Mesendoderm (in vitro differentiated cells): ENCODE measurements at regions not wholly inside any gene's neighbourhood (a gene's known extent, or its start where the extent isn't known, plus 50 kb on each side); places are given as distances from the start of the nearest gene placed in this dataset.

ENCODE experiments used
- DNase-seq: peaks from one replicate; pipeline ENCODE4 v3.0.0; 2013
- H2AK5ac ChIP-seq: 2 replicates; pipeline ENCODE4 v1.6.1; 2013; ENCODE audit warnings: low read length, inconsistent platforms
- H2BK120ac ChIP-seq: 2 replicates; pipeline ENCODE4 v1.6.1; 2013; ENCODE audit warnings: low read depth, mild to moderate bottlenecking, low read length, moderate library complexity, mixed read lengths
- H2BK15ac ChIP-seq: replicated peaks from 2 replicates; pipeline ENCODE4 v1.6.1; 2013; ENCODE audit warnings: low read depth, mild to moderate bottlenecking, moderate library complexity
- H2BK5ac ChIP-seq: 2 replicates; pipeline ENCODE4 v1.6.1; 2013; ENCODE audit warnings: low read length, inconsistent platforms
- H3K18ac ChIP-seq: 2 replicates; pipeline ENCODE4 v1.6.1; 2013; ENCODE audit warnings: mild to moderate bottlenecking, low read length, mixed read lengths
- H3K23ac ChIP-seq: one replicate; pipeline ENCODE4 v1.6.1; 2013; ENCODE audit warnings: low read length
- H3K27ac ChIP-seq: 2 replicates; pipeline ENCODE4 v1.5.1; 2013; ENCODE audit warnings: low read depth, mild to moderate bottlenecking, inconsistent platforms, low read length, moderate library complexity
- H3K27me3 ChIP-seq: 2 replicates; pipeline ENCODE4 v1.6.1; 2013; ENCODE audit warnings: low read length, control low read depth, mild to moderate bottlenecking, inconsistent platforms; ENCODE audit not compliant: insufficient read depth, poor library complexity
- H3K36me3 ChIP-seq: 2 replicates; pipeline ENCODE4 v1.6.1; 2013; ENCODE audit warnings: low read length, inconsistent platforms; ENCODE audit not compliant: control insufficient read depth, insufficient read depth
- H3K4ac ChIP-seq: one replicate; pipeline ENCODE4 v1.6.1; 2013; ENCODE audit warnings: low read depth, mild to moderate bottlenecking, low read length, moderate library complexity
- H3K4me1 ChIP-seq: 2 replicates; pipeline ENCODE4 v1.6.1; 2013; ENCODE audit warnings: low read depth, low read length, inconsistent platforms; ENCODE audit not compliant: control insufficient read depth
- H3K4me2 ChIP-seq: 2 replicates; pipeline ENCODE4 v1.6.1; 2013; ENCODE audit warnings: low read length
- H3K4me3 ChIP-seq: 2 replicates; pipeline ENCODE4 v1.5.1; 2013; ENCODE audit warnings: mild to moderate bottlenecking, low read length
- H3K56ac ChIP-seq: one replicate; pipeline ENCODE4 v1.6.1; 2013; ENCODE audit warnings: low read length
- H3K79me1 ChIP-seq: 2 replicates; pipeline ENCODE4 v1.6.1; 2013; ENCODE audit warnings: low read length, inconsistent platforms
- H3K79me2 ChIP-seq: 2 replicates; pipeline ENCODE4 v1.6.1; 2013; ENCODE audit warnings: mild to moderate bottlenecking, low read length; ENCODE audit not compliant: control insufficient read depth, insufficient read depth
- H3K9ac ChIP-seq: 2 replicates; pipeline ENCODE4 v1.6.1; 2013; ENCODE audit warnings: low read length, inconsistent platforms
- H4K5ac ChIP-seq: one replicate; pipeline ENCODE4 v1.6.1; 2013; ENCODE audit warnings: low read length
- H4K8ac ChIP-seq: one replicate; pipeline ENCODE4 v1.6.1; 2013; ENCODE audit warnings: low read depth, mild to moderate bottlenecking, control low read depth, low read length, moderate library complexity
- WGBS: extraction: QIAGEN DNeasy Blood & Tissue Kit; methylation state at CpG from one replicate; pipeline ENCODE4 v1.1.7; 2013; ENCODE audit warnings: low lambda C conversion rate, missing lambda C conversion rate; ENCODE audit not compliant: insufficient coverage; ENCODE audit errors: extremely low coverage; 5-methylcytosine and 5-hydroxymethylcytosine counted together

- Histone ChIP-seq H3K36me3 (no peaks in the 10 kb centered on the region), H2BK120ac (no peak overlapping the region), H3K27ac (no peak overlapping the region), H4K8ac (no peak overlapping the region), H3K79me1 (no peaks in the 10 kb centered on the region), H3K4me1 (no peaks in the 10 kb centered on the region), H3K4me2 (no peak overlapping the region), H3K23ac (no peak overlapping the region), H2BK15ac (no peak overlapping the region), H3K9ac (no peak overlapping the region), H3K79me2 (no peaks in the 10 kb centered on the region), H3K4me3 (no peak overlapping the region), H2AK5ac (no peak overlapping the region), H3K56ac (no peak overlapping the region), H2BK5ac (no peak overlapping the region), H3K18ac (no peak overlapping the region), H3K27me3 (no peaks in the 10 kb centered on the region), H4K5ac (no peak overlapping the region), H3K4ac (no peak overlapping the region)
- no CpG with 5 or more reads among the region's 27 CpGs for WGBS
- no peak for DNase-seq
Measured at GRCh38 chr2:121088251-121089165, 196.5 kb downstream of the TFCP2L1 start.

DNA sequence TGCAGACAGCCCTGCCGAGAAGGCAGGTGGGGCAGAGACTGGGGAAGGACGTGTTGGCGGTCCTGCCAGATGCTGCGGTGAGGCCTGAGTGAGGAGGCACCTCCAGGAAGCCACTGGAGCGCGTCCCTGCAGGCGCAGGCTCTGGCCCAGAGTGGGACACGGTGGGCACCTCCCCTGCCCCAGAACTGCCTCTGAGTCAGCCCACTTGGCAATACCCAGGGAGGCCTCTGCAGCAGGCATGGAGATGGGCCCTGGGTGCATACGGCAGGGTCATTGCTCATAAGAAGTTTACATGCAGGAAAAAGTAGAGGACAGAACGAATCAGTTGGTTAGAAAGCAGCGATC is 195.9 kb downstream of the TFCP2L1 start:
- H3K79me2 ChIP-seq, result no peaks in the 10 kb centered on the region
- H4K8ac ChIP-seq, result no peak overlapping the region
- H3K56ac ChIP-seq, result no peak overlapping the region
- no peak overlapping the region for H2BK15ac ChIP-seq
- no peak overlapping the region for H3K18ac ChIP-seq
- H3K4me1 ChIP-seq, result no peaks in the 10 kb centered on the region
- no peak overlapping the region for H4K5ac ChIP-seq
- no peak overlapping the region for H3K9ac ChIP-seq
- no peak overlapping the region for H3K23ac ChIP-seq
- no peak overlapping the region for H3K4me2 ChIP-seq
- no peaks in the 10 kb centered on the region for H3K36me3 ChIP-seq
- no peaks in the 10 kb centered on the region for H3K27me3 ChIP-seq
- H2BK5ac ChIP-seq, result no peak overlapping the region
- no peak overlapping the region for H3K4ac ChIP-seq
- WGBS, result no CpG with 5 or more reads among the region's 11 CpGs
- H3K4me3 ChIP-seq, result no peak overlapping the region
- H2AK5ac ChIP-seq, result no peak overlapping the region
- H2BK120ac ChIP-seq, result no peak overlapping the region
- no peak for DNase-seq
- no peaks in the 10 kb centered on the region for H3K79me1 ChIP-seq
- H3K27ac ChIP-seq, result no peak overlapping the region

- H3K36me3 ChIP-seq, result no peaks in the 10 kb centered on the region
- no peak overlapping the region for H3K4me2 ChIP-seq
- H2BK120ac ChIP-seq, result no peak overlapping the region
- no peak overlapping the region for H3K27ac ChIP-seq
- no peak overlapping the region for H4K5ac ChIP-seq
- no peaks in the 10 kb centered on the region for H3K79me2 ChIP-seq
- no peak overlapping the region for H3K18ac ChIP-seq
- H3K4me3 ChIP-seq, result no peak overlapping the region
- no peak overlapping the region for H2AK5ac ChIP-seq
- DNase-seq, result no peak
- H3K27me3 ChIP-seq, result no peaks in the 10 kb centered on the region
- H3K79me1 ChIP-seq, result no peaks in the 10 kb centered on the region
- no peaks in the 10 kb centered on the region for H3K4me1 ChIP-seq
- H3K23ac ChIP-seq, result no peak overlapping the region
- H3K4ac ChIP-seq, result no peak overlapping the region
- H4K8ac ChIP-seq, result no peak overlapping the region
- no peak overlapping the region for H3K56ac ChIP-seq
- H2BK5ac ChIP-seq, result no peak overlapping the region
- no peak overlapping the region for H2BK15ac ChIP-seq
- no CpG with 5 or more reads among the region's 18 CpGs for WGBS
- H3K9ac ChIP-seq, result no peak overlapping the region
Measured at GRCh38 chr2:121090088-121090715, 194.8 kb downstream of the TFCP2L1 start.

DNA sequence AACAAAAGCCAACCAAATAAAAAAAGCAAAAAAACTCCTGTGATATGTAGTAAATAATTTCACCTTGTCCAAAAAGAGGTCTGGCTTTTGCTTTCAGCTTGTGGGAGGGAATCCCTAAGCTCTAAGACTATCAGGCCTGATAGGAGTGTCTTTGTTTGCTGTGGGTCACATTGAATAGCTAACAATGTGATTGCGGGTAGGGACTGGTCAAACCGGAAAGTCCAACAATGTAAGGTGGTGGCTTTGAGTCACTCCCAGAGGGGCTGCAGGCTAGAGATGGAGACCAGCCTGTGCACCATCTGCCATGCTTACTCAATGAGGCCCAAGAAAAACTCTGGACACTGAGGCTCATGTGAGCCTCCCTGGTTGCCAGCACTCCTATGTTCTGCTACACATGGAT is 192.9 kb downstream of the TFCP2L1 start:
- no peak overlapping the region for H4K5ac ChIP-seq
- WGBS, result no CpG with 5 or more reads among the region's 2 CpGs
- H2AK5ac ChIP-seq, result no peak overlapping the region
- H3K4ac ChIP-seq, result no peak overlapping the region
- no peaks in the 10 kb centered on the region for H3K4me1 ChIP-seq
- H3K27ac ChIP-seq, result no peak overlapping the region
- no peak overlapping the region for H3K18ac ChIP-seq
- H3K27me3 ChIP-seq, result no peaks in the 10 kb centered on the region
- no peak overlapping the region for H3K56ac ChIP-seq
- no peaks in the 10 kb centered on the region for H3K36me3 ChIP-seq
- no peak overlapping the region for H2BK120ac ChIP-seq
- DNase-seq, result no peak
- no peak overlapping the region for H3K4me3 ChIP-seq
- H3K23ac ChIP-seq, result no peak overlapping the region
- H3K79me1 ChIP-seq, result no peaks in the 10 kb centered on the region
- H3K79me2 ChIP-seq, result no peaks in the 10 kb centered on the region
- H4K8ac ChIP-seq, result no peak overlapping the region
- H2BK5ac ChIP-seq, result no peak overlapping the region
- H2BK15ac ChIP-seq, result no peak overlapping the region
- H3K9ac ChIP-seq, result no peak overlapping the region
- no peak overlapping the region for H3K4me2 ChIP-seq

DNA sequence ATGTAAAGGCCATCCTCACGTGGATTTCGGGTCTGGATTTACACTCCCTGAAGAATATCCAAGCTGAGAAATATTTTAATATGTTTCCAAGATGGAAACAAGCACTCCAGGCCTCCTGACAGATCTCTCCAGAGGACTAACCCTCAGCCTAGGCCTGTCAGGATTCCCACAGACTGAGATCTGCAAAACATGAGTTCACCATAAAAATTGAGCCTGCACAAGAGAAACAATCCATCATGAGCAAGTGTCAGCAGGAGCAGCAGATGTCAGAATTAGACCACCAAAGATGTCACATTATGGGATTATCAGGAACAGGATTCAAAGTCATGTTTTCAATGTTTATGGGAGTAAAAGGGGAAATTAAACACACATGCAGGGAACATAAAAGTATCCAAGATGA is 191.3 kb downstream of the TFCP2L1 start:
- Histone ChIP-seq H3K4me2 (no peak overlapping the region), H2BK120ac (no peak overlapping the region), H3K4me1 (no peaks in the 10 kb centered on the region), H3K9ac (no peak overlapping the region), H3K56ac (no peak overlapping the region), H2AK5ac (no peak overlapping the region), H3K36me3 (no peaks in the 10 kb centered on the region), H3K4me3 (no peak overlapping the region), H3K27me3 (no peaks in the 10 kb centered on the region), H3K18ac (no peak overlapping the region), H3K79me2 (no peaks in the 10 kb centered on the region), H3K23ac (no peak overlapping the region), H3K4ac (no peak overlapping the region), H3K79me1 (no peaks in the 10 kb centered on the region), H3K27ac (no peak overlapping the region), H2BK5ac (no peak overlapping the region), H4K5ac (no peak overlapping the region), H4K8ac (no peak overlapping the region), H2BK15ac (no peak overlapping the region)
- no peak for DNase-seq
- no CpG with 5 or more reads among the region's 2 CpGs for WGBS
